ENCODE measurements at regions not wholly inside any gene's neighbourhood (a gene's known extent, or its start where the extent isn't known, plus 50 kb on each side); places are given as distances from the start of the nearest gene placed in this dataset.

DNA sequence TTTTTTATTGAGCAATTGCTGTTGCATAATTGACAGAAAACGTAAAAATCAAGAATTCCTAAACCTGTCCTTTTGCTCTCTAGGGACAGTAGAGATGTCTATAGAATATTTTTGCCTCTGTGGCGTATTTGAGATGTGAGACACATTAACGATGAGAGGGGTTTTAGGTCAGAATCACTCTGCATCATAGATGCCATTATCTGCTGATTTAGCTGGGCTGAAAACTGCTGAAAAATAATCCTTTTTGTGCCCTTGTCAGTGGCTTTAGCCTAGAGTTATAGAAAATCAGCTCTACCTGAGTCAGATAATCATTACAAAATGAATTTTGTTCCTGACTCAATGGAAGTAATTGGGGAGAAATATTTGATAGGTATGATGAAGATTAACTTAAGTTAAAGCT lies 767.8 kb upstream of the TENM3 start:
- no peak overlapping the region for H3K9ac ChIP-seq (ENCODE audit: low read length)
- no peak overlapping the region for H3K4me2 ChIP-seq (ENCODE audit: low read length)
- no peaks in the 10 kb centered on the region for H3K4me1 ChIP-seq (ENCODE audit: control insufficient read depth in 1 of 2, insufficient read depth in 2 of 2, low read length in 2 of 2)
- no peak overlapping the region for H3K4me3 ChIP-seq (replicated peaks in 1 of 2; ENCODE audit: low read depth in 1 of 2, low read length in 2 of 2)
- ChIA-PET RAD21 (ENCODE audit: low non-redundant PET in 1 of 2, low total read pairs in 2 of 2, uncharacterized antibody in 2 of 2, unreplicated experiment in 2 of 2) (no interaction called here), CTCF (interaction anchor here (1.5 kb wide), 1 partner anchor 332 kb away, joined by 3 read pairs; no protein-coding TSS in a partner anchor), POLR2A (no interaction called here)
- intact Hi-C loops (cut with micrococcal nuclease), result no loop called here
- no peaks in the 10 kb centered on the region for H3K9me2 ChIP-seq (ENCODE audit: insufficient read depth)
- H3K36me3 ChIP-seq (ENCODE audit: control insufficient read depth in 1 of 2, insufficient read depth in 2 of 2, low read length in 2 of 2), result no peaks in the 10 kb centered on the region
- no peak overlapping the region for H3K27ac ChIP-seq (ENCODE audit: low read depth, low read length)
- H4K20me1 ChIP-seq (ENCODE audit: insufficient read depth), result no peaks in the 10 kb centered on the region
- H3K27me3 ChIP-seq (ENCODE audit: insufficient read depth, low read length), result peaks cover 26% of the 10 kb centered on the region
- no peak for ATAC-seq
- no TSS peak for BruUV-seq (replicated peaks)
- H3K79me2 ChIP-seq (ENCODE audit: insufficient read depth, low read length), result no peaks in the 10 kb centered on the region
- no peaks in the 10 kb centered on the region for H3K9me3 ChIP-seq (ENCODE audit: control insufficient read depth in 1 of 2, insufficient read depth in 1 of 2, low read depth in 1 of 2, low read length in 2 of 2)
- no peak for DNase-seq (ENCODE audit: low read depth, low spot score)
- H2AFZ ChIP-seq (ENCODE audit: low read depth, low read length, poor library complexity, severe bottlenecking), result no peak overlapping the region
- no peak for TF ChIP-seq TCF7L2 (IDR thresholded peaks at IDR 0.05; ENCODE audit: borderline replicate concordance, extremely low read depth, insufficient read depth, insufficient read length)
- TF ChIP-seq RAD21 (IDR thresholded peaks at IDR 0.05; ENCODE audit: low read depth), result no peak
- TF ChIP-seq MAX (IDR thresholded peaks at IDR 0.05), result no peak

- intact Hi-C loops (cut with micrococcal nuclease), result no loop called here
- DNase-seq (ENCODE audit: low read depth, low spot score) (no peak), ATAC-seq (no peak)
- POLR2A ChIA-PET, result no interaction called here
- H3K79me2 ChIP-seq (ENCODE audit: insufficient read depth, low read length), result no peaks in the 10 kb centered on the region
- no peaks in the 10 kb centered on the region for H3K36me3 ChIP-seq (ENCODE audit: control insufficient read depth in 1 of 2, insufficient read depth in 2 of 2, low read length in 2 of 2)
- H2AFZ ChIP-seq (ENCODE audit: low read depth, low read length, poor library complexity, severe bottlenecking), result no peak overlapping the region
- no peak overlapping the region for H3K4me2 ChIP-seq (ENCODE audit: low read length)
- no peaks in the 10 kb centered on the region for H4K20me1 ChIP-seq (ENCODE audit: insufficient read depth)
- no TSS peak for BruUV-seq (replicated peaks)
- H3K9me2 ChIP-seq (ENCODE audit: insufficient read depth), result no peaks in the 10 kb centered on the region
- H3K27ac ChIP-seq (ENCODE audit: low read depth, low read length), result no peak overlapping the region
- H3K27me3 ChIP-seq (ENCODE audit: insufficient read depth, low read length), result peaks cover 26% of the 10 kb centered on the region
- no peak overlapping the region for H3K9ac ChIP-seq (ENCODE audit: low read length)
- CTCF ChIA-PET, result interaction anchor here (1.1 to 1.5 kb wide), 2 partner anchors 52 to 333 kb away, joined by 3 read pairs; no protein-coding TSS in a partner anchor
- no peak overlapping the region for H3K4me3 ChIP-seq (replicated peaks in 1 of 2; ENCODE audit: low read depth in 1 of 2, low read length in 2 of 2)
- no peaks in the 10 kb centered on the region for H3K4me1 ChIP-seq (ENCODE audit: control insufficient read depth in 1 of 2, insufficient read depth in 2 of 2, low read length in 2 of 2)
- RAD21 ChIA-PET (ENCODE audit: low non-redundant PET in 1 of 2, low total read pairs in 2 of 2, uncharacterized antibody in 2 of 2, unreplicated experiment in 2 of 2), result no interaction called here
- H3K9me3 ChIP-seq (ENCODE audit: control insufficient read depth in 1 of 2, insufficient read depth in 1 of 2, low read depth in 1 of 2, low read length in 2 of 2), result no peaks in the 10 kb centered on the region
- TF ChIP-seq EZH2 (IDR thresholded peaks at IDR 0.05) (no peak), EZH2phosphoT487 (IDR thresholded peaks at IDR 0.05; ENCODE audit: borderline replicate concordance) (no peak), ELF1 (IDR thresholded peaks at IDR 0.05; ENCODE audit: borderline replicate concordance, low read depth) (no peak), CBX3 (IDR thresholded peaks at IDR 0.05; ENCODE audit: low read depth) (no peak), YY1 (IDR thresholded peaks at IDR 0.05; ENCODE audit: extremely low read depth, insufficient replicate concordance, low read depth, low read length) (no peak), POLR2AphosphoS5 (IDR thresholded peaks at IDR 0.05; ENCODE audit: low read depth, low read length) (no peak), FOSL1 (IDR thresholded peaks at IDR 0.05; ENCODE audit: low read depth) (no peak), SIN3A (IDR thresholded peaks at IDR 0.05; ENCODE audit: low read depth) (no peak), MAX (IDR thresholded peaks at IDR 0.05) (no peak), JUND (IDR thresholded peaks at IDR 0.05) (no peak), EGR1 (IDR thresholded peaks at IDR 0.05; ENCODE audit: low read depth) (no peak), RAD21 (IDR thresholded peaks at IDR 0.05; ENCODE audit: low read depth) (no peak), POLR2A (IDR thresholded peaks at IDR 0.05; ENCODE audit: borderline replicate concordance, extremely low read depth, insufficient read depth, insufficient read length) (no peak), SP1 (IDR thresholded peaks at IDR 0.05; ENCODE audit: low read depth) (no peak), SRF (IDR thresholded peaks at IDR 0.05; ENCODE audit: low read depth) (no peak)
- TF ChIP-seq, protein P1, sequence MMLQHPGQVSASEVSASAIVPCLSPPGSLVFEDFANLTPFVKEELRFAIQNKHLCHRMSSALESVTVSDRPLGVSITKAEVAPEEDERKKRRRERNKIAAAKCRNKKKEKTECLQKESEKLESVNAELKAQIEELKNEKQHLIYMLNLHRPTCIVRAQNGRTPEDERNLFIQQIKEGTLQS (IDR thresholded peaks at IDR 0.05), result no peak
- TF ChIP-seq, protein P2, sequence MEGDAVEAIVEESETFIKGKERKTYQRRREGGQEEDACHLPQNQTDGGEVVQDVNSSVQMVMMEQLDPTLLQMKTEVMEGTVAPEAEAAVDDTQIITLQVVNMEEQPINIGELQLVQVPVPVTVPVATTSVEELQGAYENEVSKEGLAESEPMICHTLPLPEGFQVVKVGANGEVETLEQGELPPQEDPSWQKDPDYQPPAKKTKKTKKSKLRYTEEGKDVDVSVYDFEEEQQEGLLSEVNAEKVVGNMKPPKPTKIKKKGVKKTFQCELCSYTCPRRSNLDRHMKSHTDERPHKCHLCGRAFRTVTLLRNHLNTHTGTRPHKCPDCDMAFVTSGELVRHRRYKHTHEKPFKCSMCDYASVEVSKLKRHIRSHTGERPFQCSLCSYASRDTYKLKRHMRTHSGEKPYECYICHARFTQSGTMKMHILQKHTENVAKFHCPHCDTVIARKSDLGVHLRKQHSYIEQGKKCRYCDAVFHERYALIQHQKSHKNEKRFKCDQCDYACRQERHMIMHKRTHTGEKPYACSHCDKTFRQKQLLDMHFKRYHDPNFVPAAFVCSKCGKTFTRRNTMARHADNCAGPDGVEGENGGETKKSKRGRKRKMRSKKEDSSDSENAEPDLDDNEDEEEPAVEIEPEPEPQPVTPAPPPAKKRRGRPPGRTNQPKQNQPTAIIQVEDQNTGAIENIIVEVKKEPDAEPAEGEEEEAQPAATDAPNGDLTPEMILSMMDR (IDR thresholded peaks at IDR 0.05 in 2 of 3, conservative IDR thresholded peaks at IDR 0.05 in 1 of 3; ENCODE audit: borderline replicate concordance in 1 of 3, insufficient read depth in 1 of 3, low read depth in 2 of 3, low read length in 2 of 3), result no peak
Measured at GRCh38 chr4:181475781-181476507, 767.3 kb upstream of the TENM3 start.

Measured in HCT116 (cell line).